Stimulated activated CD4-positive, alpha-beta T cell treated with anti-CD3 and anti-CD28 coated beads, Interleukin-4, amount 100 ng/mL, for 24 hours (primary cell): ENCODE measurements at regions not wholly inside any gene's neighbourhood (a gene's known extent, or its start where the extent isn't known, plus 50 kb on each side); places are given as distances from the start of the nearest gene placed in this dataset.
"Not testable (repeated sequence)": the region's sequence is repeated elsewhere in the genome, so short reads cannot be mapped to it uniquely, and the experiment has no call there.

Source experiments
- DNase-seq: peaks from one replicate; pipeline ENCODE4 v3.0.0-alpha.2; 2020

GRCh38 chr5:108528655-108529054 is 146.8 kb upstream of the FBXL17 start:
- DNase-seq: no peak

- no peak for DNase-seq
These were observed 142.7 kb upstream of the FBXL17 start for GRCh38 chr5:108524564-108524963.

DNA sequence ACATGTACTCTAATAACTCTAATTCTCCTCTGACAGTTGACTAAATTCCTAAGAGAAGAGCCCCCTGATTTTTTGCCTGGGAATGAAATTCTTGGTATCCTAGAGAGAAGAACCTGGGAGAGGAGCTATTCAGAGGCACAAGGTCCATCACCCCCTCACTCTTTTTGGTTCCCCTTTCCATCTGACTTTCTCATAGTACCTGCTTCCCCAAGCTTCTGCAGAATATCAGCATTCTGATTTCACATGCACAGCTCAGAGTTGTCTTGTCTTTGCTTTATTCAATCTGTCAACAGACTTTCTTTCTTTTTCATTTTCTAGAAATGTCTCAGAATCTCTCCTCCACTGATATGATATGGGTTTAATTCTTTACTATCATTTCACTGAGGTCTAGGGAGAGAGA is 141.5 kb upstream of the FBXL17 start:
- no peak for DNase-seq

- DNase-seq: peak; percentile 21
These were observed 140.1 kb upstream of the FBXL17 start for GRCh38 chr5:108521841-108522506.

- DNase-seq: no peak
These were observed 139.3 kb upstream of the FBXL17 start for GRCh38 chr5:108521011-108521700.

DNA sequence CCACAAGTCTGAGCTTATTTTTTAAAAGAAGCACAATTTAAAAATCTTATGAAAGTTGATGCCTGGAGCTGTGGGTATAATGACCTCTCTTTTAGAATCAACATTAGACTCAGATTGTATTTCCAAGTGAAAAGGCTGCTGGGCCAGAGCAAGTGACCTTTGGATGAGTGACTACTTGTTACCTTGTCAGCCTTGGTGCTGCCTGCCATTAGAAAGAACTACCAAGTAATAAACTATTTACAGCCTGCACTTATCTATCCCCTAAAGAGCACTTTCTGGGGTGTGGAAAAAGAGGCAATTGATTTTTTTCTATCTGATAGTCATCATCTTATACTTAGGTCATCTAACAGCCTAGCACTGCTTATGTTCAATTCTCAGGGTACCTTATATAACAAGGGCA is 134.9 kb upstream of the FBXL17 start:
- DNase-seq: no peak

DNA sequence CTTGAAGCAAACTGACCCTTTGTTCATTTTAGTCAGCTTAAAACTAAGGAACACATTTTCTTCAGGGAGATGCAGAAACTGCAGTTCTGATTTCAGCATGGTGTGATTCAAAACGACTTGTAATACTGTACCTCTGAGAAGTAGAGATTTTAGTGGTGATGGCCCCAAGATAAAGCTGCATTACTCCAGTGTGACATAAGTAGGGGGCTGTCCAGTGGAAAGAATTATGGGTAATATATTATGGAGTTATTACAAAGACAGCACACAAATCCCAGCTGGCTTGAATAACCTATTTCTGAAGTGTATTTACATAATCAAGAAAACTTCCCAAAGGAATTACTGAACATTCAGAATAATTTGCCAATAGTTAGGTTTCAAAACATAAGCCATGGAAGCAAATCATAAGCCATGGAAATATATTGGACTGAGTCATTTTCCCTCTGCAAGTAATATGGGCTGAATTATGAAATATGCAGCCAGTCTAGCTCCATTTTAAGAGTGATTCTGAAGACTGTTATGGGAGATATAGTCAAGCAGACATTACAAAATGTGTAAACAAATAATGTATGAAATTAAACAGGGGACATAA is 133.7 kb upstream of the FBXL17 start:
- no peak for DNase-seq

DNA sequence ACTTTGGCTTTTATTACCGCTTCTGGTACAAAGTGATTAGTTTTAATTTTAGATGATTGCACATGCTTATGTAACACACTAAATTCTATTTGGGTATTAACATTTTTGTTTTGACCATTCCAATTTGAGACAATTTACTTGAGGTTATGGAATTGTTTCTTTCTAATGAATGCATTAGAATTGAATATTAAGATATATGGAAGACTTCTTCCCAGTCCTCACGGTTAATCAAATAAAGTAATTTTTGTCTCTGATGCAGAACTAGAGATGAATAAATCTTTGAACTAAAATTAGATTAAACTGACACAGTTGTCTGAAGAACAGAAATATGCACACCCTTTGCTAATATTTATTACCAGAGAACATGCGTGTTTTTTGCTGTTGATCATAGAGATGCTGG is 127.1 kb upstream of the FBXL17 start:
- no peak for DNase-seq

GRCh38 chr5:108507631-108508030 is 125.7 kb upstream of the FBXL17 start:
- no peak for DNase-seq

GRCh38 chr5:108505608-108506007 is 123.7 kb upstream of the FBXL17 start:
- no peak for DNase-seq

GRCh38 chr5:108504974-108505373 is 123.1 kb upstream of the FBXL17 start:
- DNase-seq: no peak

GRCh38 chr5:108503986-108504385 is 122.1 kb upstream of the FBXL17 start:
- no peak for DNase-seq

- DNase-seq: not testable (repeated sequence)
These were observed 113.7 kb upstream of the FBXL17 start for GRCh38 chr5:108495615-108496014.

- DNase-seq: no peak
These were observed 106.1 kb upstream of the FBXL17 start for GRCh38 chr5:108487951-108488350.

DNA sequence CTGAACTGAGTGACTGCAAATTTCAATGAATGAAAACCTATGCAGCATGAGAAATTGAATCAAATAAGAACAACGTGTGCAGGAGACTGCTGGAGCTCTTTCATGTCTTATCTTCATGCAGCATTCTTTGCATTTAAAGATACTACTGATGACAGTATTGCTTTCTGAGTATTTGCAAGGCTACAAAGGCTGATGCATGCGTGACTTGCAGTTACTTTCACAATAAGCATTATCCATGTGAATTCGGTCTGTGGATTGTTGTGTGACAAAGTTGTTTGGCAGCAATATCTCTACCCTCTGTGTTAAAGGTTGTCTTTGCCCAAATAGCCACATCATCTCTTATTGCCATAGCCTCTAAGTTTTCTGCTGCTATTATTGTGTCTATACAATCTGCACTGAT is 102.1 kb upstream of the FBXL17 start:
- DNase-seq: no peak

DNA sequence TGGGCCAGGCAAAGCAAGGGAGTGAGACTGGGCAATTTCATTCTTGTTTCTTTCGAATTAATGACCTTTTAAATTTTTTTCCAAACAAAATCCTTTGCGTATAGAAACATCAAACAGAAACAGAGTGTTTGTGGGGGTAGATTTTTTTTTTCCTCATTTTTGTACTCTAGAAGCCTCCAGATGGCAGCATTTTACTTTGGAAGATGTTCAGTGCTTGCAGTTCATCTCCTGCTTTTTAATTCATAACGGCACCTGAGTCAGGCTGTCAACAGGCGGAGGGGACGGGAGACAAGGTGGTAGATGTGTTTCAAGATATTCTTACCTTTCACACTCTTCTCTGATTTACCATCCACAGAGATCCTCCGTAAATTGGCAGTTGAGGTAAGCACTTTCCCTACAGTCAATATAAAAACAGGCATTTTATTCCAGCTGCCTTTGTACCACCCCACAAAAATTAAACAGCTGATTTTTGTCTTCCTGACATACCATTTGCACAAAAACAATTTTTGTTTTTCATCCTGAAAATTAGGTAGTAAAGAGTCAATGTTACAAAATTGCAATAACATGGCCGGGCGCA is 99.5 kb upstream of the FBXL17 start:
- DNase-seq: no peak

DNA sequence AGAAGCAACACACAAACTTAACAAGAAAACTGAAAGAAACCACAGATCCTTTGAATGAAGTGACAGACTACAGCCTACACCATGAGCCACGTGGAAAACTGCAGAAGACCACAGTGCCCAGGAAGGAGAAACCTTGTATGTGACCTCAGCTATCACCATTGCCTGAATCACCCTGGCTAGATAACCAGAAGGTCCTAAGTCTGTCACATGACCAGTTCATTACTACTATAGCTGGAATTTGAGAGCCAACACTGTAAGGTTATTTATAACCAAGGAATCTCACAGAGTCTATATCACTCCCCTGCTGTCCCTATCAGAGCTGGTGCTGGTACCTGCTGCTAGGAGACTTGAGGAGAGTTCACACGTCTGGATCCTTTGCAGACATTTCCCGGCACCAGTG is 90.3 kb upstream of the FBXL17 start:
- DNase-seq: no peak

GRCh38 chr5:108467563-108467962 is 85.7 kb upstream of the FBXL17 start:
- no peak for DNase-seq

- DNase-seq: no peak
These were observed 79.9 kb upstream of the FBXL17 start for GRCh38 chr5:108461628-108462367.

GRCh38 chr5:108459769-108460168 is 77.9 kb upstream of the FBXL17 start:
- no peak for DNase-seq

GRCh38 chr5:108451269-108451668 is 69.4 kb upstream of the FBXL17 start:
- DNase-seq: no peak

DNA sequence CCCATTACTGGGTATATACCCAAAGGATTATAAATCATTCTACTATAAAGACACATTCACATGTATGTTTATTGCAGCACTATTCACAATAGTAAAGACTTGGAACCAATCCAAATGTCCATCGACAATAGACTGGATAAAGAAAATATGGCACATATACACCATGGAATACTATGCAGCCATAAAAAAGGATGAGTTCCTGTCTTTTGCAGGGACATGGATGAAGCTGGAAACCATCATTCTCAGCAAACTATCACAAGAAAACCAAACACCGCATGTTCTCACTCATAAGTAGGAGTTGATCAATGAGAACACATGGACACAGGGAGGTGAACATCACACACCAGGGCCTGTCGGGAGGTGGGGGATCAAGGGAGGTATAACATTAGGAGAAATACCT is 62.2 kb upstream of the FBXL17 start:
- DNase-seq: not testable (repeated sequence)

DNA sequence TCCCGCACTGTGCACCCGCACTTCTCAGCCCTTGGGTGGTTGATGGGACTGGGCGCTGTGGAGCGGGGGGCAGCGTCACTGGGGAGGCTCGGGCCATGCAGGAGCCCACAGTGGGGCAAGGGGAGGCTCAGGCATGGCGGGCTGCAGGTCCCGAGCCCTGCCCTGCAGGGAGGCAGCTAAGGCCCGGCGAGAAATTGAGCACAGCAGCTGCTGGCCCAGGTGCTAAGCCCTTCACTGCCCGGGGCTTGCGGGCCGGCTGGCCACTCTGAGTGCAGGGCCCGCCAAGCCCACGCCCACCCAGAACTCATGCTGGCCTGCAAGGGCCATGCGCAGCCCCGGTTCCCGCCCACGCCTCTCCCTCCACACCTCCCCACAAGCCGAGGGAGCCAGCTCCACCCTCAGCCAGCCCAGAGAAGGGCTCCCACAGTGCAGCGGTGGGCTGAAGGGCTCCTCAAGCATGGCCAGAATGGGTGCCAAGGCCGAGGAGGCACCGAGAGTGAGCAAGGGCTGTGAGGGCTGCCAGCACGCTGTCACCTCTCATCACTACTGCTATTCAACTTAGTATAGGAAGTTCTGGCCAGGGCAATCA is 60.3 kb upstream of the FBXL17 start:
- DNase-seq: not testable (repeated sequence)
